ENCODE measurements at regions not wholly inside any gene's neighbourhood (a gene's known extent, or its start where the extent isn't known, plus 50 kb on each side); places are given as distances from the start of the nearest gene placed in this dataset.
"Not testable (repeated sequence)": the region's sequence is repeated elsewhere in the genome, so short reads cannot be mapped to it uniquely, and the experiment has no call there.

GRCh38 chr1:90824551-90824950 is 107.4 kb upstream of the BARHL2 start:
- no peak for DNase-seq (ENCODE audit: low read depth in 2 of 2)

- DNase-seq (ENCODE audit: low read depth in 2 of 2), result no peak
Measured at GRCh38 chr1:90823686-90824085, 106.6 kb upstream of the BARHL2 start.

- no peak for DNase-seq (ENCODE audit: low read depth in 2 of 2)
Measured at GRCh38 chr1:90821788-90822359, 104.8 kb upstream of the BARHL2 start.

- no peak for DNase-seq (ENCODE audit: low read depth in 2 of 2)
Measured at GRCh38 chr1:90821152-90821787, 104.2 kb upstream of the BARHL2 start.

GRCh38 chr1:90820745-90821144 is 103.6 kb upstream of the BARHL2 start:
- no peak for DNase-seq (ENCODE audit: low read depth in 2 of 2)

- DNase-seq (ENCODE audit: low read depth in 2 of 2), result no peak
Measured at GRCh38 chr1:90817399-90817798, 100.3 kb upstream of the BARHL2 start.

- not testable (repeated sequence) for DNase-seq (ENCODE audit: low read depth in 2 of 2)
Measured at GRCh38 chr1:90812237-90812636, 95.1 kb upstream of the BARHL2 start.

GRCh38 chr1:90811444-90811950 is 94.4 kb upstream of the BARHL2 start:
- not testable (repeated sequence) for DNase-seq (ENCODE audit: low read depth in 2 of 2)

GRCh38 chr1:90810681-90811080 is 93.6 kb upstream of the BARHL2 start:
- no peak for DNase-seq (ENCODE audit: low read depth in 2 of 2)

- no peak for DNase-seq (ENCODE audit: low read depth in 2 of 2)
Measured at GRCh38 chr1:90809996-90810395, 92.9 kb upstream of the BARHL2 start.

GRCh38 chr1:90809093-90809492 is 92.0 kb upstream of the BARHL2 start:
- DNase-seq (ENCODE audit: low read depth in 2 of 2), result no peak

- DNase-seq (ENCODE audit: low read depth in 2 of 2), result no peak
Measured at GRCh38 chr1:90807329-90807728, 90.2 kb upstream of the BARHL2 start.

- DNase-seq (ENCODE audit: low read depth in 2 of 2), result no peak
Measured at GRCh38 chr1:90802622-90803021, 85.5 kb upstream of the BARHL2 start.

- DNase-seq (ENCODE audit: low read depth in 2 of 2), result no peak
Measured at GRCh38 chr1:90800012-90800717, 83.1 kb upstream of the BARHL2 start.

GRCh38 chr1:90799326-90799725 is 82.2 kb upstream of the BARHL2 start:
- no peak for DNase-seq (ENCODE audit: low read depth in 2 of 2)

- DNase-seq (ENCODE audit: low read depth in 2 of 2), result no peak
Measured at GRCh38 chr1:90798883-90799282, 81.8 kb upstream of the BARHL2 start.

- no peak for DNase-seq (ENCODE audit: low read depth in 2 of 2)
Measured at GRCh38 chr1:90798344-90798743, 81.2 kb upstream of the BARHL2 start.

- no peak for DNase-seq (ENCODE audit: low read depth in 2 of 2)
Measured at GRCh38 chr1:90795431-90795830, 78.3 kb upstream of the BARHL2 start.

- DNase-seq (ENCODE audit: low read depth in 2 of 2), result no peak
Measured at GRCh38 chr1:90786709-90787108, 69.6 kb upstream of the BARHL2 start.

- DNase-seq (ENCODE audit: low read depth in 2 of 2), result no peak
Measured at GRCh38 chr1:90784186-90784847, 67.2 kb upstream of the BARHL2 start.

- no peak for DNase-seq (ENCODE audit: low read depth in 2 of 2)
Measured at GRCh38 chr1:90783181-90783580, 66.1 kb upstream of the BARHL2 start.

GRCh38 chr1:90782046-90782445 is 64.9 kb upstream of the BARHL2 start:
- no peak for DNase-seq (ENCODE audit: low read depth in 2 of 2)

Data from dermis microvascular lymphatic vessel endothelial cell (primary cell).